Activated naive CD8-positive, alpha-beta T cell treated with anti-CD3 and anti-CD28 coated beads for 36 hours (primary cell): ENCODE measurements at regions not wholly inside any gene's neighbourhood (a gene's known extent, or its start where the extent isn't known, plus 50 kb on each side); places are given as distances from the start of the nearest gene placed in this dataset.

Source experiments
- DNase-seq: peaks from one replicate; pipeline ENCODE4 v3.0.0; 2021
- H3K27ac Mint-ChIP-seq: one replicate; pipeline ENCODE4 v1.8.0; 2022; ENCODE audit warnings: mild to moderate bottlenecking, moderate library complexity, mixed read lengths
- H3K27me3 Mint-ChIP-seq: one replicate; pipeline ENCODE4 v1.8.0; 2022; ENCODE audit warnings: mild to moderate bottlenecking, mixed read lengths
- H3K36me3 Mint-ChIP-seq: one replicate; pipeline ENCODE4 v1.8.0; 2021; ENCODE audit warnings: mild to moderate bottlenecking, mixed read lengths
- H3K4me1 Mint-ChIP-seq: one replicate; pipeline ENCODE4 v1.8.0; 2021; ENCODE audit warnings: mixed read lengths
- H3K4me3 Mint-ChIP-seq: one replicate; pipeline ENCODE4 v1.8.0; 2022; ENCODE audit warnings: mild to moderate bottlenecking, moderate library complexity, mixed read lengths
- H3K9me3 Mint-ChIP-seq: one replicate; pipeline ENCODE4 v1.8.0; 2022; ENCODE audit warnings: mixed read lengths

GRCh38 chr10:36251068-36251467 lies 609.0 kb upstream of the FZD8 start:
- no peak for DNase-seq
- Mint-ChIP-seq H3K27me3 (no peaks in the 10 kb centered on the region), H3K4me3 (no peak overlapping the region), H3K4me1 (no peaks in the 10 kb centered on the region), H3K27ac (no peak overlapping the region), H3K9me3 (no peaks in the 10 kb centered on the region), H3K36me3 (no peaks in the 10 kb centered on the region)

- Mint-ChIP-seq H3K4me1 (no peaks in the 10 kb centered on the region), H3K9me3 (no peaks in the 10 kb centered on the region), H3K4me3 (no peak overlapping the region), H3K27me3 (no peaks in the 10 kb centered on the region), H3K36me3 (no peaks in the 10 kb centered on the region), H3K27ac (no peak overlapping the region)
- DNase-seq = no peak
Measured at GRCh38 chr10:36248304-36248981, 606.3 kb upstream of the FZD8 start.

- H3K27me3 Mint-ChIP-seq = no peaks in the 10 kb centered on the region
- H3K9me3 Mint-ChIP-seq = peaks cover 7% of the 10 kb centered on the region
- no peak overlapping the region for H3K27ac Mint-ChIP-seq
- no peak overlapping the region for H3K4me3 Mint-ChIP-seq
- H3K4me1 Mint-ChIP-seq = no peaks in the 10 kb centered on the region
- no peak for DNase-seq
- H3K36me3 Mint-ChIP-seq = no peaks in the 10 kb centered on the region
Measured at GRCh38 chr10:36247478-36247877, 605.4 kb upstream of the FZD8 start.

- no peak overlapping the region for H3K27ac Mint-ChIP-seq
- H3K4me3 Mint-ChIP-seq = no peak overlapping the region
- H3K27me3 Mint-ChIP-seq = no peaks in the 10 kb centered on the region
- H3K9me3 Mint-ChIP-seq = peaks cover 10% of the 10 kb centered on the region
- no peaks in the 10 kb centered on the region for H3K4me1 Mint-ChIP-seq
- no peaks in the 10 kb centered on the region for H3K36me3 Mint-ChIP-seq
- DNase-seq = no peak
Measured at GRCh38 chr10:36236931-36237330, 594.8 kb upstream of the FZD8 start.

- Mint-ChIP-seq H3K4me3 (no peak overlapping the region), H3K9me3 (peaks cover 7% of the 10 kb centered on the region), H3K27ac (no peak overlapping the region), H3K4me1 (no peaks in the 10 kb centered on the region), H3K36me3 (no peaks in the 10 kb centered on the region), H3K27me3 (no peaks in the 10 kb centered on the region)
- DNase-seq = no peak
Measured at GRCh38 chr10:36236341-36236740, 594.2 kb upstream of the FZD8 start.

- Mint-ChIP-seq H3K4me3 (no peak overlapping the region), H3K36me3 (no peaks in the 10 kb centered on the region), H3K9me3 (peaks cover 7% of the 10 kb centered on the region), H3K27me3 (no peaks in the 10 kb centered on the region), H3K27ac (no peak overlapping the region), H3K4me1 (no peaks in the 10 kb centered on the region)
- DNase-seq = no peak
Measured at GRCh38 chr10:36232935-36233334, 590.8 kb upstream of the FZD8 start.

- H3K9me3 Mint-ChIP-seq = peaks cover 8% of the 10 kb centered on the region
- DNase-seq = no peak
- no peaks in the 10 kb centered on the region for H3K4me1 Mint-ChIP-seq
Measured at GRCh38 chr10:36224431-36224985, 582.4 kb upstream of the FZD8 start.

GRCh38 chr10:36221101-36221500 lies 579.0 kb upstream of the FZD8 start:
- Mint-ChIP-seq H3K4me1 (no peaks in the 10 kb centered on the region), H3K27me3 (no peaks in the 10 kb centered on the region), H3K4me3 (no peak overlapping the region), H3K36me3 (no peaks in the 10 kb centered on the region), H3K9me3 (peaks cover 3% of the 10 kb centered on the region), H3K27ac (no peak overlapping the region)
- no peak for DNase-seq

More at GRCh38 chr10:36224431-36224985, 582.4 kb upstream of the FZD8 start:
- Mint-ChIP-seq H3K4me3 (no peak overlapping the region), H3K27ac (no peak overlapping the region), H3K36me3 (no peaks in the 10 kb centered on the region), H3K27me3 (no peaks in the 10 kb centered on the region)

GRCh38 chr10:36220151-36220550 lies 578.1 kb upstream of the FZD8 start:
- Mint-ChIP-seq H3K27ac (no peak overlapping the region), H3K4me3 (no peak overlapping the region), H3K36me3 (no peaks in the 10 kb centered on the region), H3K27me3 (no peaks in the 10 kb centered on the region), H3K9me3 (peaks cover 3% of the 10 kb centered on the region), H3K4me1 (no peaks in the 10 kb centered on the region)
- no peak for DNase-seq

GRCh38 chr10:36211856-36212255 lies 569.8 kb upstream of the FZD8 start:
- DNase-seq = no peak
- Mint-ChIP-seq H3K27ac (no peak overlapping the region), H3K9me3 (no peaks in the 10 kb centered on the region), H3K27me3 (no peaks in the 10 kb centered on the region), H3K4me1 (no peaks in the 10 kb centered on the region), H3K36me3 (no peaks in the 10 kb centered on the region), H3K4me3 (no peak overlapping the region)

GRCh38 chr10:36209480-36209879 lies 567.4 kb upstream of the FZD8 start:
- no peak overlapping the region for H3K27ac Mint-ChIP-seq
- H3K4me1 Mint-ChIP-seq = no peaks in the 10 kb centered on the region
- H3K4me3 Mint-ChIP-seq = no peak overlapping the region
- H3K9me3 Mint-ChIP-seq = peaks cover 5% of the 10 kb centered on the region
- no peak for DNase-seq
- H3K27me3 Mint-ChIP-seq = no peaks in the 10 kb centered on the region
- H3K36me3 Mint-ChIP-seq = no peaks in the 10 kb centered on the region

GRCh38 chr10:36202881-36203280 lies 560.8 kb upstream of the FZD8 start:
- H3K27me3 Mint-ChIP-seq = no peaks in the 10 kb centered on the region
- H3K27ac Mint-ChIP-seq = no peak overlapping the region
- H3K4me3 Mint-ChIP-seq = no peak overlapping the region
- no peak for DNase-seq
- H3K9me3 Mint-ChIP-seq = peaks cover 5% of the 10 kb centered on the region
- no peaks in the 10 kb centered on the region for H3K4me1 Mint-ChIP-seq
- H3K36me3 Mint-ChIP-seq = no peaks in the 10 kb centered on the region

GRCh38 chr10:36200577-36200976 lies 558.5 kb upstream of the FZD8 start:
- Mint-ChIP-seq H3K36me3 (no peaks in the 10 kb centered on the region), H3K27ac (no peak overlapping the region), H3K4me1 (no peaks in the 10 kb centered on the region), H3K9me3 (peaks cover 5% of the 10 kb centered on the region), H3K4me3 (no peak overlapping the region), H3K27me3 (no peaks in the 10 kb centered on the region)
- no peak for DNase-seq

- Mint-ChIP-seq H3K27me3 (no peaks in the 10 kb centered on the region), H3K4me3 (no peak overlapping the region), H3K27ac (no peak overlapping the region), H3K4me1 (no peaks in the 10 kb centered on the region), H3K36me3 (no peaks in the 10 kb centered on the region), H3K9me3 (peaks cover 10% of the 10 kb centered on the region)
- no peak for DNase-seq
Measured at GRCh38 chr10:36198322-36198721, 556.2 kb upstream of the FZD8 start.

- Mint-ChIP-seq H3K4me1 (no peaks in the 10 kb centered on the region), H3K4me3 (no peak overlapping the region), H3K27me3 (no peaks in the 10 kb centered on the region), H3K9me3 (peaks cover 22% of the 10 kb centered on the region), H3K36me3 (no peaks in the 10 kb centered on the region), H3K27ac (no peak overlapping the region)
- no peak for DNase-seq
Measured at GRCh38 chr10:36195364-36195763, 553.3 kb upstream of the FZD8 start.

- H3K9me3 Mint-ChIP-seq = peaks cover 24% of the 10 kb centered on the region
- no peaks in the 10 kb centered on the region for H3K27me3 Mint-ChIP-seq
- DNase-seq = no peak
- no peaks in the 10 kb centered on the region for H3K4me1 Mint-ChIP-seq
- H3K27ac Mint-ChIP-seq = no peak overlapping the region
- no peak overlapping the region for H3K4me3 Mint-ChIP-seq
- H3K36me3 Mint-ChIP-seq = no peaks in the 10 kb centered on the region
Measured at GRCh38 chr10:36194276-36194675, 552.2 kb upstream of the FZD8 start.
